Caco-2 (cell line): ENCODE measurements at regions not wholly inside any gene's neighbourhood (a gene's known extent, or its start where the extent isn't known, plus 50 kb on each side); places are given as distances from the start of the nearest gene placed in this dataset.

Experiments used
- BruUV-seq: library from RNA; stranded (reverse); fragments of 400-500 nt; replicated peaks from 2 replicates; lab custom pipeline; 2021; lab: Mats Ljungman, UMichigan
- CTCF ChIA-PET: fragments of 300-600 bp; sonication (Branson Sonifier 250); formaldehyde crosslinking; loops from one replicate; lab custom pipeline; 2022; ENCODE audit warnings: antibody characterized with exemption; lab: Charles Lee
- POLR2A ChIA-PET: fragments of 300-600 bp; sonication (Branson Sonifier 250); formaldehyde crosslinking; loops from one replicate; lab custom pipeline; 2022; ENCODE audit warnings: antibody characterized with exemption; lab: Charles Lee
- DNase-seq, 2 experiments: peaks; one replicate each; pipeline versions ENCODE4 v3.0.0 to v3.0.0-alpha.2; 2020 to 2022
- H3K27me3 ChIP-seq: replicated peaks from 2 replicates; pipeline ENCODE4 v1.6.0; 2011; ENCODE audit warnings: low read length; ENCODE audit not compliant: control insufficient read depth, insufficient read depth
- H3K36me3 ChIP-seq: 2 replicates; pipeline ENCODE4 v1.5.1; 2011; ENCODE audit warnings: low read length; ENCODE audit not compliant: control insufficient read depth, insufficient read depth
- H3K4me1 ChIP-seq: fragments of 250-450 bp; sonication (Bioruptor Pico); 2 replicates; pipeline ENCODE4 v1.5.1; 2020; ENCODE audit warnings: mild to moderate bottlenecking
- H3K4me3 ChIP-seq: 2 replicates; pipeline ENCODE4 v1.5.1; 2011; ENCODE audit warnings: low read depth, mild to moderate bottlenecking, control low read depth, low read length
- H3K9me3 ChIP-seq: fragments of 250-450 bp; sonication (Bioruptor Pico); 2 replicates; pipeline ENCODE4 v1.5.1; 2020; ENCODE audit warnings: mild to moderate bottlenecking, moderate library complexity
- H3K27ac Mint-ChIP-seq: one replicate; pipeline ENCODE4 v1.8.0; 2022; ENCODE audit warnings: mixed read lengths; ENCODE audit not compliant: unreplicated experiment
- H3K27me3 Mint-ChIP-seq: one replicate; pipeline ENCODE4 v1.8.0; 2022; ENCODE audit warnings: mixed read lengths; ENCODE audit not compliant: insufficient read depth, unreplicated experiment
- H3K36me3 Mint-ChIP-seq: one replicate; pipeline ENCODE4 v1.8.0; 2022; ENCODE audit warnings: mild to moderate bottlenecking, mixed read lengths; ENCODE audit not compliant: insufficient read depth, unreplicated experiment
- H3K4me1 Mint-ChIP-seq: one replicate; pipeline ENCODE4 v1.8.0; 2022; ENCODE audit warnings: low read depth, mixed read lengths; ENCODE audit not compliant: unreplicated experiment
- H3K4me3 Mint-ChIP-seq: one replicate; pipeline ENCODE4 v1.8.0; 2022; ENCODE audit warnings: mild to moderate bottlenecking, moderate library complexity, mixed read lengths; ENCODE audit not compliant: unreplicated experiment
- H3K9me3 Mint-ChIP-seq: one replicate; pipeline ENCODE4 v1.8.0; 2022; ENCODE audit warnings: mixed read lengths; ENCODE audit not compliant: unreplicated experiment
- intact Hi-C: fragments of 100-400 bp; cut with micrococcal nuclease; formaldehyde crosslinking; loops from one replicate; pipeline ENCODE4 v1.10.0; 2022; ENCODE audit not compliant: unreplicated experiment
- TF ChIP-seq, protein P1 (sequence below), 2 experiments: fragments of 200-600 bp in 1 of 2; IDR thresholded peaks; 1 replicate in 1 of 2; 2 replicates in 1 of 2; pipeline versions ENCODE4 v1.5.1 to v1.8.0; 2011 to 2022; ENCODE audit warnings: antibody characterized with exemption in 1 of 2, control low read depth in 1 of 2, inconsistent platforms in 1 of 2, low read depth in 1 of 2, low read length in 1 of 2, mild to moderate bottlenecking in 1 of 2, moderate library complexity in 1 of 2; ENCODE audit not compliant: insufficient read depth in 1 of 2, severe bottlenecking in 1 of 2, unreplicated experiment in 1 of 2

DNA sequence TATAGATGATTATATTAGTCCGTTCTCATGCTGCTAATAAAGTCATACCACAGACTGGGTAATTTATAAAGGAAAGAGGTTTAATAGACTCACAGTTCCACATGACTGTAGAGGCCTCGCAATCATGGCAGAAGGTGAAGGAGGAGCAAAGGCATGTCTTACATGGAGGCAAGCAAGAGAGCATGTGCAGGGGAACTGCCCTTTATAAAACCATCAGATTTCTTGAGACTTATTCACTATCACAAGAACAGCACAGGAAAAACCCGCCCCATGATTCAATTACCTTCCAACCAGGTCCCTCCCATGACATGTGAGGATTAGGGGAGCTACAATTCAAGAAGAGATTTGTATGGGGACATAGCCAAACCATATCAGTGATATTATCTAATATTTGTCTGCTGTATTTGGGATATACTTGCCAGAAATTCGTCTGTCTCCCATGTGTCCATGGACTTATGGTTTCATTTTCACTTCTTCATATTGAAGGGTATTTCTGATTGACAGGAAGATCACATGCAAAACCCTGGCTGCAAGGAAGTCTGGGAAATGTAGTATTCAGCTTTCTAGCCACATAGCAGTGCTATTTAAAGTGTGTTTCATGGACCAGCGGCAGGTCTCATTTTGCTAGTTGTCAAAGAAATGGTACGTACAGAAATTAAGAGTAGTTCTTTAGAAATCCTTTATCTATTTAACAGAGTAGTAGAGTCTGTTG lies 50.5 kb upstream of the PAK5 start:
- ChIA-PET POLR2A (no interaction called here), CTCF (no interaction called here)
- H3K36me3 ChIP-seq, result no peaks in the 10 kb centered on the region
- no peaks in the 10 kb centered on the region for H3K4me1 ChIP-seq
- H3K4me3 Mint-ChIP-seq, result peak overlapping the region; percentile 18
- H3K27ac Mint-ChIP-seq, result no peak overlapping the region
- TF ChIP-seq, protein P1, sequence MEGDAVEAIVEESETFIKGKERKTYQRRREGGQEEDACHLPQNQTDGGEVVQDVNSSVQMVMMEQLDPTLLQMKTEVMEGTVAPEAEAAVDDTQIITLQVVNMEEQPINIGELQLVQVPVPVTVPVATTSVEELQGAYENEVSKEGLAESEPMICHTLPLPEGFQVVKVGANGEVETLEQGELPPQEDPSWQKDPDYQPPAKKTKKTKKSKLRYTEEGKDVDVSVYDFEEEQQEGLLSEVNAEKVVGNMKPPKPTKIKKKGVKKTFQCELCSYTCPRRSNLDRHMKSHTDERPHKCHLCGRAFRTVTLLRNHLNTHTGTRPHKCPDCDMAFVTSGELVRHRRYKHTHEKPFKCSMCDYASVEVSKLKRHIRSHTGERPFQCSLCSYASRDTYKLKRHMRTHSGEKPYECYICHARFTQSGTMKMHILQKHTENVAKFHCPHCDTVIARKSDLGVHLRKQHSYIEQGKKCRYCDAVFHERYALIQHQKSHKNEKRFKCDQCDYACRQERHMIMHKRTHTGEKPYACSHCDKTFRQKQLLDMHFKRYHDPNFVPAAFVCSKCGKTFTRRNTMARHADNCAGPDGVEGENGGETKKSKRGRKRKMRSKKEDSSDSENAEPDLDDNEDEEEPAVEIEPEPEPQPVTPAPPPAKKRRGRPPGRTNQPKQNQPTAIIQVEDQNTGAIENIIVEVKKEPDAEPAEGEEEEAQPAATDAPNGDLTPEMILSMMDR (IDR thresholded peaks at IDR 0.05; ENCODE audit: insufficient read depth in 1 of 2, low read depth in 1 of 2, low read length in 1 of 2, severe bottlenecking in 1 of 2, unreplicated experiment in 1 of 2), result no peak
- intact Hi-C loops, result no loop called here
- H3K9me3 ChIP-seq, result peaks cover 5% of the 10 kb centered on the region; the same call in 1 of the 2 replicates
- BruUV-seq, result no TSS peak
- no peaks in the 10 kb centered on the region for H3K4me1 Mint-ChIP-seq
- no peak overlapping the region for H3K4me3 ChIP-seq
- DNase-seq, result no peak
- no peaks in the 10 kb centered on the region for H3K27me3 Mint-ChIP-seq
- peaks cover 14% of the 10 kb centered on the region for H3K9me3 Mint-ChIP-seq
- no peaks in the 10 kb centered on the region; the same call in 1 of the 2 replicates for H3K27me3 ChIP-seq
- H3K36me3 Mint-ChIP-seq, result no peaks in the 10 kb centered on the region
